Astrocyte (in vitro differentiated cells and primary cell): ENCODE measurements at regions not wholly inside any gene's neighbourhood (a gene's known extent, or its start where the extent isn't known, plus 50 kb on each side); places are given as distances from the start of the nearest gene placed in this dataset.

ENCODE experiments used
- DNase-seq: peaks from one replicate; pipeline ENCODE4 v3.0.0-alpha.2; 2010; ENCODE audit warnings: low read depth
- FAIRE-seq: peaks from 2 replicates; lab custom pipeline; 2011; peaks lifted over from hg19 to GRCh38; lab: Jason Lieb, UNC
- H2AFZ ChIP-seq: 2 replicates; pipeline ENCODE4 v1.6.0; 2012; ENCODE audit warnings: low read depth, low read length, inconsistent platforms
- H3K27ac ChIP-seq: 2 replicates; pipeline ENCODE4 v1.5.1; 2011; ENCODE audit warnings: low read depth, low read length, inconsistent platforms
- H3K27me3 ChIP-seq: 2 replicates; pipeline ENCODE4 v1.6.0; 2011; ENCODE audit warnings: low read length, inconsistent platforms; ENCODE audit not compliant: insufficient read depth
- H3K36me3 ChIP-seq: 2 replicates; pipeline ENCODE4 v1.5.1; 2011; ENCODE audit warnings: low read length, inconsistent platforms; ENCODE audit not compliant: insufficient read depth
- H3K4me1 ChIP-seq: 2 replicates; pipeline ENCODE4 v1.5.1; 2011; ENCODE audit warnings: low read length, inconsistent platforms; ENCODE audit not compliant: insufficient read depth
- H3K4me2 ChIP-seq: 2 replicates; pipeline ENCODE4 v1.6.0; 2012; ENCODE audit warnings: low read length, inconsistent platforms
- H3K4me3 ChIP-seq: 2 replicates; pipeline ENCODE4 v1.5.1; 2011; ENCODE audit warnings: low read depth, mild to moderate bottlenecking, low read length, inconsistent platforms; ENCODE audit not compliant: insufficient read depth
- H3K79me2 ChIP-seq: 2 replicates; pipeline ENCODE4 v1.6.0; 2012; ENCODE audit warnings: mild to moderate bottlenecking, low read length, inconsistent platforms; ENCODE audit not compliant: insufficient read depth
- H3K9ac ChIP-seq: 2 replicates; pipeline ENCODE4 v1.6.0; 2012; ENCODE audit warnings: mild to moderate bottlenecking, low read length, inconsistent platforms
- H3K9me3 ChIP-seq: 2 replicates; pipeline ENCODE4 v1.5.1; 2012; ENCODE audit warnings: low read depth, mild to moderate bottlenecking, low read length, inconsistent platforms; ENCODE audit not compliant: insufficient read depth
- H4K20me1 ChIP-seq: 2 replicates; pipeline ENCODE4 v1.6.0; 2012; ENCODE audit warnings: low read length, inconsistent platforms; ENCODE audit not compliant: insufficient read depth
- H3K27ac Mint-ChIP-seq: one replicate; pipeline ENCODE4 v1.8.0; 2021; ENCODE audit warnings: mild to moderate bottlenecking, mixed read lengths; ENCODE audit not compliant: unreplicated experiment
- H3K27me3 Mint-ChIP-seq: one replicate; pipeline ENCODE4 v1.8.0; 2021; ENCODE audit warnings: low read depth, mixed read lengths; ENCODE audit not compliant: unreplicated experiment
- H3K36me3 Mint-ChIP-seq: one replicate; pipeline ENCODE4 v1.8.0; 2021; ENCODE audit warnings: low read depth, mixed read lengths; ENCODE audit not compliant: unreplicated experiment
- H3K4me1 Mint-ChIP-seq: one replicate; pipeline ENCODE4 v1.8.0; 2021; ENCODE audit warnings: low read depth, mixed read lengths; ENCODE audit not compliant: unreplicated experiment
- H3K4me3 Mint-ChIP-seq: one replicate; pipeline ENCODE4 v1.8.0; 2021; ENCODE audit warnings: mild to moderate bottlenecking, moderate library complexity, mixed read lengths; ENCODE audit not compliant: unreplicated experiment
- H3K9me3 Mint-ChIP-seq: one replicate; pipeline ENCODE4 v1.8.0; 2021; ENCODE audit warnings: mild to moderate bottlenecking, mixed read lengths; ENCODE audit not compliant: unreplicated experiment
- EZH2 ChIP-seq: IDR thresholded peaks from 2 replicates; pipeline ENCODE4 v1.6.1; 2012; ENCODE audit warnings: mild to moderate bottlenecking, low read length, inconsistent platforms; ENCODE audit not compliant: insufficient read depth
- TF ChIP-seq, protein P1 (sequence below): IDR thresholded peaks from 2 replicates; pipeline ENCODE4 v1.5.1; 2011; ENCODE audit warnings: low read depth, mild to moderate bottlenecking, inconsistent platforms, low read length, moderate library complexity; ENCODE audit not compliant: insufficient read depth

DNA sequence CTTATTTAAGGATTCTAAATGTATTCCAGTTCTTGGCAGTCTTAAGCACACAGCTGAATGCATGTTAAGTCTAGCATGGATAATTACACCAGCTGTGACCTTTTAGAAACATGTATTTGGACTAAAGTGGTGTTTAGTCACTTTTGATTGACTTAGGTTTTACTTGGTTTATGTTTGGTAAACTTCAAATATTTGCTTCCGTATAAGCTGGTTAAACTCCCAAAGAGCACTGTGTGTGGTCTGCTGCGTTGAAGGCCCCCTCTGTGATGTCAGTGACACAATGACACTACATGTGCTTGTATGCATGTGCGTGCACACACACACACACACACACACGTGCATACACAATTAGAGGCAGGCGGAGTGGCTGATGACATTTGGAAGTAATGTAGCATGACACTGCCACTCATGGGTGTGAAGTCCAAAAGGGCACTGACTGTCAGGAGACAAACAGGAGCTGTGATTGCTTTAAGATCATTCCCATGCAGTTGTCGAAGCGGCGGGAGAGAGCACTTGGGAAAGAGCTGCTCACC lies 156.1 kb upstream of the CDH13 start:
- FAIRE-seq (no peak), DNase-seq (peak; percentile 51)
- no peaks in the 10 kb centered on the region for H3K4me1 Mint-ChIP-seq
- H3K4me3 Mint-ChIP-seq, result no peak overlapping the region
- H3K36me3 Mint-ChIP-seq, result no peaks in the 10 kb centered on the region
- no peaks in the 10 kb centered on the region for H3K79me2 ChIP-seq
- TF ChIP-seq, protein P1, sequence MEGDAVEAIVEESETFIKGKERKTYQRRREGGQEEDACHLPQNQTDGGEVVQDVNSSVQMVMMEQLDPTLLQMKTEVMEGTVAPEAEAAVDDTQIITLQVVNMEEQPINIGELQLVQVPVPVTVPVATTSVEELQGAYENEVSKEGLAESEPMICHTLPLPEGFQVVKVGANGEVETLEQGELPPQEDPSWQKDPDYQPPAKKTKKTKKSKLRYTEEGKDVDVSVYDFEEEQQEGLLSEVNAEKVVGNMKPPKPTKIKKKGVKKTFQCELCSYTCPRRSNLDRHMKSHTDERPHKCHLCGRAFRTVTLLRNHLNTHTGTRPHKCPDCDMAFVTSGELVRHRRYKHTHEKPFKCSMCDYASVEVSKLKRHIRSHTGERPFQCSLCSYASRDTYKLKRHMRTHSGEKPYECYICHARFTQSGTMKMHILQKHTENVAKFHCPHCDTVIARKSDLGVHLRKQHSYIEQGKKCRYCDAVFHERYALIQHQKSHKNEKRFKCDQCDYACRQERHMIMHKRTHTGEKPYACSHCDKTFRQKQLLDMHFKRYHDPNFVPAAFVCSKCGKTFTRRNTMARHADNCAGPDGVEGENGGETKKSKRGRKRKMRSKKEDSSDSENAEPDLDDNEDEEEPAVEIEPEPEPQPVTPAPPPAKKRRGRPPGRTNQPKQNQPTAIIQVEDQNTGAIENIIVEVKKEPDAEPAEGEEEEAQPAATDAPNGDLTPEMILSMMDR, result no peak
- no peak for TF ChIP-seq EZH2
- H2AFZ ChIP-seq, result no peak overlapping the region
- no peaks in the 10 kb centered on the region for H3K4me1 ChIP-seq
- H3K27me3 Mint-ChIP-seq, result peaks cover 10% of the 10 kb centered on the region
- H3K36me3 ChIP-seq, result no peaks in the 10 kb centered on the region
- no peak overlapping the region for H3K9ac ChIP-seq
- no peaks in the 10 kb centered on the region for H4K20me1 ChIP-seq
- H3K9me3 Mint-ChIP-seq, result peaks cover 3% of the 10 kb centered on the region
- no peak overlapping the region for H3K27ac ChIP-seq
- H3K4me2 ChIP-seq, result no peak overlapping the region
- H3K4me3 ChIP-seq, result no peak overlapping the region
- H3K27me3 ChIP-seq, result peaks cover 7% of the 10 kb centered on the region
- H3K9me3 ChIP-seq, result no peaks in the 10 kb centered on the region
- H3K27ac Mint-ChIP-seq, result no peak overlapping the region

DNA sequence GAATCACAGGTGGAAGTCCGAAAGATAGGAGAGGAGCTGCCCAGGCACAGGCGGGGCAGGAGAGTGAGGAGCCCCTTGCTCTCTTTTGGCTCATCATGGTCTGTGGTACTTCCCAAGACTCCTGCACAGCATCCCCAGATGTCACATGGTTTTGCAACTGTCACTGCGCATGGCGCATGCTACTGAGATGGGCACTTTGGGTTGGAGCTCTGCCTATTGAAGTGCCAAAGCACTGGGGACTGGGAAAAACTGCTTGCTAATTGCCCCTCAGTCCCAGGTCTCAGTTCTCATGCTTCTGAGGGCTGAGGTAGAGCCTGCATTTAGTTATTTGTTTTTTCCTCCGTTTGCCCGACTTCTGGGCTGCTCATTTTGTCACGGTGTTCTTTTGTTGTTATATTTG lies 156.8 kb upstream of the CDH13 start:
- no peaks in the 10 kb centered on the region for H3K9me3 ChIP-seq
- Mint-ChIP-seq H3K9me3 (peaks cover 3% of the 10 kb centered on the region), H3K36me3 (no peaks in the 10 kb centered on the region), H3K27me3 (peaks cover 11% of the 10 kb centered on the region), H3K4me3 (no peak overlapping the region), H3K27ac (no peak overlapping the region), H3K4me1 (no peaks in the 10 kb centered on the region)
- no peaks in the 10 kb centered on the region for H3K36me3 ChIP-seq
- no peak overlapping the region for H3K4me3 ChIP-seq
- TF ChIP-seq, protein P1, result no peak
- TF ChIP-seq EZH2, result no peak
- no peaks in the 10 kb centered on the region for H3K79me2 ChIP-seq
- DNase-seq (no peak), FAIRE-seq (no peak)
- H3K4me1 ChIP-seq, result no peaks in the 10 kb centered on the region
- no peak overlapping the region for H3K4me2 ChIP-seq
- H2AFZ ChIP-seq, result no peak overlapping the region
- no peaks in the 10 kb centered on the region for H4K20me1 ChIP-seq
- no peak overlapping the region for H3K27ac ChIP-seq
- H3K9ac ChIP-seq, result no peak overlapping the region
- peaks cover 7% of the 10 kb centered on the region for H3K27me3 ChIP-seq

DNA sequence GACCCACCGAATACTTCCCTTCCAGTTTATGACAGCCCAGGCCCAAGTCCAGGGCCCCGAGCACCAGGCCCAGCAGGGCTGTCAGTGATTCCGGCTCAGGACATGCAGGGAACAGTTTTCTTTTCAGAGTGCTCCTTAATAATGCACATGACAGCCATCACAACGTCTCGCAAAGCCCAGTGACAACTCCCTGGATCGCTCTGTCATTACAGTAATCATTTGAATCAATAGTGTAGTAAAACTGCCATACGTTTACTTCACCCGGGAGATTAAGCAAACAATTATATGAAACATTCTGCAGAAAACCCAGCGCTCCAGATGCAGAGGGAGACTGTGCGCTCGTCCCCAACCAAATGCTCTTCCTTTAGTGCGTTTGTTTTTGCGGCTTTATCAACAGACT lies 162.6 kb upstream of the CDH13 start:
- Histone ChIP-seq H3K4me2 (no peak overlapping the region), H4K20me1 (no peaks in the 10 kb centered on the region), H3K27me3 (peaks cover 7% of the 10 kb centered on the region), H3K9me3 (no peaks in the 10 kb centered on the region), H3K4me3 (no peak overlapping the region), H3K4me1 (no peaks in the 10 kb centered on the region), H3K79me2 (no peaks in the 10 kb centered on the region), H3K27ac (no peak overlapping the region), H3K36me3 (no peaks in the 10 kb centered on the region), H2AFZ (no peak overlapping the region), H3K9ac (no peak overlapping the region)
- peaks cover 18% of the 10 kb centered on the region for H3K27me3 Mint-ChIP-seq
- FAIRE-seq (no peak), DNase-seq (no peak)
- H3K4me3 Mint-ChIP-seq, result no peak overlapping the region
- no peaks in the 10 kb centered on the region for H3K4me1 Mint-ChIP-seq
- peaks cover 3% of the 10 kb centered on the region for H3K9me3 Mint-ChIP-seq
- H3K36me3 Mint-ChIP-seq, result no peaks in the 10 kb centered on the region
- H3K27ac Mint-ChIP-seq, result no peak overlapping the region
- TF ChIP-seq, protein P1, result no peak
- no peak for TF ChIP-seq EZH2
